AG10803 (cell line): ENCODE measurements at regions not wholly inside any gene's neighbourhood (a gene's known extent, or its start where the extent isn't known, plus 50 kb on each side); places are given as distances from the start of the nearest gene placed in this dataset.

ENCODE experiments used
- DNase-seq: peaks from one replicate; pipeline ENCODE4 v3.0.0; 2010; ENCODE audit warnings: low read depth
- H3K4me3 ChIP-seq: 2 replicates; pipeline ENCODE4 v1.5.1; 2011; ENCODE audit warnings: mild to moderate bottlenecking, low read length, control low read depth
- TF ChIP-seq, protein P1 (sequence below): conservative IDR thresholded peaks from 2 replicates; pipeline ENCODE4 v1.5.1; 2011; ENCODE audit warnings: mild to moderate bottlenecking, low read length, control low read depth, inconsistent platforms

DNA sequence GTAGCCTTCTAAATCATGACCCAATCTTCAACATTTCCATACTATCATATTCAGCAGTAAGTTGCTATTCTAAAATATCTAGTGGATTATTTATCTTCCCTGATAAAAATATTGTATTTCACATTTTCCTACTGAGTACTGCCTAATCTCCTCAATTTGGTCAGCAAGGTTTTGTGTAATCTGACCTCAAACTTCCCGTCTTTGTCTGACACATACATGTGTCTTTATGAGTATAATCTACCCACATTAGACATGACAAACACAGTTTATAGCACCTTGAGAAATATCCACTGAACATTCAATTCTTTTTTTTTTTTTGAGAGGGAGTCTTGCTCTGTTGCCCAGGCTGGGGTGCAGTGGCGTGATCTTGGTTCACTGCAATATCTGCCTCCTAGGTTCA is 113.7 kb upstream of the LUZP2 start:
- DNase-seq = no peak
- H3K4me3 ChIP-seq = no peak overlapping the region
- TF ChIP-seq, protein P1, sequence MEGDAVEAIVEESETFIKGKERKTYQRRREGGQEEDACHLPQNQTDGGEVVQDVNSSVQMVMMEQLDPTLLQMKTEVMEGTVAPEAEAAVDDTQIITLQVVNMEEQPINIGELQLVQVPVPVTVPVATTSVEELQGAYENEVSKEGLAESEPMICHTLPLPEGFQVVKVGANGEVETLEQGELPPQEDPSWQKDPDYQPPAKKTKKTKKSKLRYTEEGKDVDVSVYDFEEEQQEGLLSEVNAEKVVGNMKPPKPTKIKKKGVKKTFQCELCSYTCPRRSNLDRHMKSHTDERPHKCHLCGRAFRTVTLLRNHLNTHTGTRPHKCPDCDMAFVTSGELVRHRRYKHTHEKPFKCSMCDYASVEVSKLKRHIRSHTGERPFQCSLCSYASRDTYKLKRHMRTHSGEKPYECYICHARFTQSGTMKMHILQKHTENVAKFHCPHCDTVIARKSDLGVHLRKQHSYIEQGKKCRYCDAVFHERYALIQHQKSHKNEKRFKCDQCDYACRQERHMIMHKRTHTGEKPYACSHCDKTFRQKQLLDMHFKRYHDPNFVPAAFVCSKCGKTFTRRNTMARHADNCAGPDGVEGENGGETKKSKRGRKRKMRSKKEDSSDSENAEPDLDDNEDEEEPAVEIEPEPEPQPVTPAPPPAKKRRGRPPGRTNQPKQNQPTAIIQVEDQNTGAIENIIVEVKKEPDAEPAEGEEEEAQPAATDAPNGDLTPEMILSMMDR = no peak

DNA sequence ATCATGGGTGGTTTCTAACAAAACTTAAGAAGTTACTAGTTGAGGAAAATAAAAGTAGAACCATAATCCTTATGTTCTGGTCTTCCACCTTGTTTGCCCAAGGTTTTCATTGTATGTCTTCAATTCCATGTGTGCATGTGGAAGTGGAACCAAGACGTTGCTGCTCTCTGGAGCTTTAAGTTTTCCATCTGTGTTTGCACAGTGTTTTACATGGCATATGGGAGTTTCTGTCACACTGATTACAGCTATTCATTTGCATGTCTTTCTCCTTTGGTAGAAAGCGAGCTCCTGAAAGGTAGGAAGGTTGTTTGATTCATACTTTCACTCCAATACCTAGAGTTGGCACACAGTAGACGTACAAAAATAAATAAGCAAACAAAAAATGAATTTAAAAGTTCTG is 112.6 kb upstream of the LUZP2 start:
- no peak overlapping the region for H3K4me3 ChIP-seq
- TF ChIP-seq, protein P1 = no peak
- no peak for DNase-seq

DNA sequence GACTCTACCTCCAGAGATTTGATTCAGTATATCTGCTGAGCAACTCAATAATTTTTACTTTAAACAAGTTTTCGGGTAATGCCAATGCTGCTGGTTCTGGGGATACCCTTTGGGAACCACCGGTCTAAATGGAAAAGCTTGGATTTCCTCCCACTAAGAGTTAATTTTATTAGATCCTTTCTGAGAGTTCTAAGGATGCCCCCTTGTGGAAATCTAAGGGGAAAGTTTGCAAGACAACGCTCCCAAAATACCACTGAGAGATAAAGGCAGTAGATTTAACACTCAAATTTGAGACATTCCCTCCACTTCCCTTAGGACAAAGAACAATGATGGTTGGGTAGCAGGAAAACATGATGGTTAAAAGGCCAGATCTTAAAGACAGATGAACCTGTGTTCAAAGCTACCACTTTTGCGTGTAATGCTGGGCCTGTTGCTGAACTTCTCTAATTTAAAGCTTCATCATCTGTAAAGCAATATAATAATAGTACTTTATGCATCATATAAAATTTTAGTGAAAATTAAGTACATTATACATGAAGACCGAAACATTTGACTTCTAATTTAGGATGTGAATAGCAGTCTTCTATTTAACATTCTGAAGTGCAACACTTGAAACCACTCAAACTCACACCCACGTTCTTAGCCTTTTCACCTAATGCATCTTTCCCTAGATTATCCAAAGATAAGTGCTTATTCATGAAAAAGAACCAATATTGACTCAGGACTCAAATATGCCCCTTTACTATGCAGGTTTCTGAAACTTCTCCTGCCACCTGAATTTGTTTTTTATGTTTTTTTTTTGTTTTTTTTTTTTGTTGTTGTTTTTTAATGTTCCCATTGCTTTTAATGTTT is 110.1 kb upstream of the LUZP2 start:
- DNase-seq = peak; percentile 36

DNA sequence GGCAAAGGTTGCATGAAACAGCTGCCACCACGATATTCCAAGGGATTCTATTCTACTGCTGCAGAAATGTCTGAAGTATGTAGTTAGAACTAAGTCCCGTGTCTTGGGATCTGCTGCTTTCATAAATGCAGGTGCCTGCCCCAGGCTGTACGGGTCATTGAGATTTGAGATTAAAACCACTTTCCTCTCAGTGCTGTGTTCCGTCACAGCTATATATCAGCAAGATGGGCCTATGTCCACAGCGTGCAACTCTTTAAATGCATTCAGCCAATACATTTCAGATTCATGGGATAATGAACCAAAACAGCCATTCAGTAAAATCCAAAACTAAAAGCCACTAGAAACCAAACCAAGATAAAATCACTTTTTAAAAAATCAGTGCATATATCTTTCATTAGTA is 107.3 kb upstream of the LUZP2 start:
- TF ChIP-seq, protein P1 = no peak
- DNase-seq = no peak
- H3K4me3 ChIP-seq = no peak overlapping the region

More for the DNA sequence above, 110.1 kb upstream of the LUZP2 start:
- TF ChIP-seq, protein P1 = peak; percentile 56
- no peak overlapping the region for H3K4me3 ChIP-seq

DNA sequence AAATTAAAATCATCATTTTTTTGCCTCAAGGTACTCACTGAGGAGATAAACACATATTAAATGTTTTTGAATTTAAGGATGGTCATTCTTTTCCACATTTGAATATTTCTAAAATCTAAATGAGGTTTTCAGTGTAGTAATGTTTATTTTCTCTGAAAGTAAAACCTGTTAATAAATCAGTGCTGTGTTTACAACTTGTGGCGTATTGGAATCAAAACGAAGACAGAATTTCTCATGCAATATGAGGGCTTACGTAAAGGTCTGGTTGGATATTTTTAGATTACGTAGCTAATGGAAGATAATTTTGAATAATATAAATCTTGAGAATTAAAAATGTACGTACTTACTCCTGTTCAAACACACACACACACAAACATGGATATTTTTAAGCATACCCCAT is 106.8 kb upstream of the LUZP2 start:
- H3K4me3 ChIP-seq = no peak overlapping the region
- TF ChIP-seq, protein P1 = no peak
- no peak for DNase-seq

DNA sequence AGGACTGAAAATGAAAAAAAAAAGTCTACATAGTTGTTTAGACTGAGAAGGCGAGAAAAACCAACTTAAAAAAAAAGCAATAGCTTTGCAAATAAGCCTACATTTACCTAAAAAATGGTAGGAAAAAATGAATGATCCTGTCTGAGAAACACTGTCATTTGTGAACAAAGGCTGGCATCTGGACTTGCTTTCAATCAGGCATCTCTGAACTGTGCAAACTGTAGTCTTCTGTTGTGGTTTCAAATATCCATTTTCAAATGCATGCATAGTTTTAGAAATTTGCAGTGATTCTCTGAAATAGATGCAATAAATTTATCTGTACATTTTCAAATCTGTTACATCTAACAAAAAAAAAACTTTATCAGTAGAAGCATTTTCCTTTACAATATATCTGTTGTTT is 106.1 kb upstream of the LUZP2 start:
- no peak for DNase-seq
- no peak overlapping the region for H3K4me3 ChIP-seq
- TF ChIP-seq, protein P1 = no peak

DNA sequence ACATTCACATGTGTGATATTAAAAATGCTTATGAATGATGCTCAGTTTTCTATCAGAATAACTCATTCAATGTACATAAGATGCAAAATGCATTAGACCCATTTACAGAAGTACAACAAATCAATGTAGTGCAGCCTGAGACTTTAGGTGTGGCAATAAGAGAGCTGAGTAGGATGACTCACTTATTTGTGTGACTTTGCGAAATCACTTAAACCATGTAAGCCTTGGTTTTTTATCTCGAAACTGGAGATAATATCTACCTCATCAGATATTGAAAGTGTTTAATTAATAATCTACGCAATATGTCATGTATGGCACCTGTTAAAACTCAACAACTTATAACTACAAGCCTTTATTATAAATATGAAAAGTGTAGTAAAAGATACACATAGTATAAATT is 105.7 kb upstream of the LUZP2 start:
- no peak overlapping the region for H3K4me3 ChIP-seq
- peak; percentile 6 for DNase-seq

More for the DNA sequence above, 105.7 kb upstream of the LUZP2 start:
- TF ChIP-seq, protein P1 = no peak
